Heart left ventricle (tissue), 16 donors: ENCODE measurements at regions not wholly inside any gene's neighbourhood (a gene's known extent, or its start where the extent isn't known, plus 50 kb on each side); places are given as distances from the start of the nearest gene placed in this dataset.

Experiments
- ATAC-seq, 4 donors: fragments of 200-7000 bp; cut with Tn5 transposase; one replicate each; pipeline ENCODE4 v1.9.1; 2020 to 2022; ENCODE audit warnings: moderate library complexity in 4 of 4, mild to moderate bottlenecking in 3 of 4, moderate number of reproducible peaks in 1 of 4
- DNase-seq, 5 donors: peaks; one replicate each; pipeline ENCODE4 v3.0.0-alpha.2; 2020
- H3K27ac ChIP-seq, 12 donors: fragments of 200-600 bp; sonication (generic) in 4 of 12; one replicate each; pipeline versions ENCODE4 v1.5.0 to v1.8.0; 2016 to 2022; ENCODE audit warnings: mild to moderate bottlenecking in 2 of 12
- H3K27me3 ChIP-seq, 9 donors: fragments of 200-600 bp; sonication (generic) in 2 of 9; one replicate each; pipeline versions ENCODE4 v1.5.1 to v1.8.0; 2016 to 2022; ENCODE audit warnings: mild to moderate bottlenecking in 3 of 9
- H3K36me3 ChIP-seq, 9 donors: fragments of 200-600 bp; sonication (generic) in 2 of 9; one replicate each; pipeline versions ENCODE4 v1.5.0 to v1.8.0; 2018 to 2022; ENCODE audit warnings: mild to moderate bottlenecking in 2 of 9
- H3K4me1 ChIP-seq, 12 donors: fragments of 200-600 bp; sonication (generic) in 4 of 12; one replicate each; pipeline versions ENCODE4 v1.5.0 to v1.8.0; 2016 to 2022; ENCODE audit warnings: mild to moderate bottlenecking in 3 of 12
- H3K4me3 ChIP-seq, 12 donors: fragments of 200-600 bp; sonication (generic) in 4 of 12; one replicate each; pipeline versions ENCODE4 v1.5.0 to v1.8.0; 2017 to 2022; ENCODE audit warnings: mild to moderate bottlenecking in 9 of 12, moderate library complexity in 4 of 12
- H3K9me3 ChIP-seq, 12 donors: fragments of 200-600 bp; sonication (generic) in 4 of 12; one replicate each; pipeline versions ENCODE4 v1.5.0 to v1.8.0; 2016 to 2022; ENCODE audit warnings: mild to moderate bottlenecking in 1 of 12
- CTCF ChIP-seq, 12 donors: fragments of 200-600 bp; sonication (generic) in 4 of 12; IDR thresholded peaks; one replicate each; pipeline versions ENCODE4 v1.5.0 to v1.8.0; 2018 to 2022; ENCODE audit warnings: antibody characterized with exemption in 12 of 12, mild to moderate bottlenecking in 5 of 12
- POLR2A ChIP-seq, 2 donors: fragments of 450-650 bp; IDR thresholded peaks; one replicate each; pipeline ENCODE4 v1.6.1; 2017; ENCODE audit warnings: antibody characterized with exemption in 2 of 2, mild to moderate bottlenecking in 2 of 2, moderate library complexity in 2 of 2
- WGBS, 4 donors: extraction: QIAGEN DNeasy Blood & Tissue Kit in 2 of 4; methylation state at CpG; one replicate each; pipeline versions ENCODE4 v1.1.5 to v1.1.7; 2013 to 2018; 5-methylcytosine and 5-hydroxymethylcytosine counted together
- intact Hi-C, 10 donors: fragments of 100-400 bp; cut with DNase I; formaldehyde crosslinking; loops; one replicate each; pipeline versions ENCODE4 v1.11.1 to v1.14.2; 2022
- donor health status: ischemic (EF 13 %, LVEDD 7.1; RV severe dilation, severe dysfunction).
- donor health status: healthy with polysubstance abuse.
- donor health status: DM: no; HTN: yes; CAD: no.
- donor health status: DM: no; HTN: no; CAD: no.
- donor health status: ischemic (EF 25% LVEDD 6.9; RV normal size, moderate dysfunction).
- donor health status: ischemic (EF 25% LVEDD 5.7; RV mildly dilated, moderate dysfunction).
- donor health status: healthy.
- donor health status: DM: yes; HTN: yes; CAD: no.
- donor health status: ischemic (EF 35%, LVEDD 5.7; RV mildly dilated, moderate dysfunction).
- donor health status: nonischemic (EF 11% LVEDD 7.7; RV severe dilation, severe dysfunction).
- donor health status: DM: yes; HTN: yes; CAD: no.
- donor health status: PGD.
- donor health status: ischemic (EF 29% LVEDD 5.4; RV normal size, mild dysfunction).
- donor health status: nonischemic (EF 23%, LVEDD 6.1; RV moderate dilation, normal function).

GRCh38 chr2:4674007-4674406, 970.6 kb downstream of the DCDC2C start:
- no peak for TF ChIP-seq CTCF (IDR thresholded peaks at IDR 0.05)
- no peaks in the 10 kb centered on the region for H3K9me3 ChIP-seq
- no peak for ATAC-seq
- DNase-seq = no peak
- no peak overlapping the region for H3K27ac ChIP-seq
- intact Hi-C loops = no loop called here
- H3K27me3 ChIP-seq = no peaks in the 10 kb centered on the region
- no peaks in the 10 kb centered on the region for H3K4me1 ChIP-seq
- 75 to 87% (median 82%) methylated on average over 3 to 6 of the region's 6 CpGs for WGBS, 4 donors
- H3K4me3 ChIP-seq = no peak overlapping the region
- no peaks in the 10 kb centered on the region for H3K36me3 ChIP-seq

GRCh38 chr2:4675295-4675694, 971.9 kb downstream of the DCDC2C start:
- DNase-seq (no peak), ATAC-seq (no peak)
- no peaks in the 10 kb centered on the region for H3K4me1 ChIP-seq
- H3K27ac ChIP-seq = no peak overlapping the region
- 88 to 94% (median 94%) methylated on average over 7 of the region's 7 CpGs; no CpG with 5 or more reads in 1 of the 4 donors for WGBS, 4 donors
- no peaks in the 10 kb centered on the region for H3K27me3 ChIP-seq
- no peaks in the 10 kb centered on the region for H3K9me3 ChIP-seq
- H3K36me3 ChIP-seq = no peaks in the 10 kb centered on the region
- H3K4me3 ChIP-seq = no peak overlapping the region
- intact Hi-C loops = no loop called here
- no peak for TF ChIP-seq POLR2A (IDR thresholded peaks at IDR 0.05)
- TF ChIP-seq CTCF (IDR thresholded peaks at IDR 0.05) = no peak

- WGBS, 4 donors = 54 to 77% (median 61%) methylated on average over 4 of the region's 4 CpGs
- Histone ChIP-seq H3K27ac (no peak overlapping the region), H3K36me3 (no peaks in the 10 kb centered on the region), H3K27me3 (no peaks in the 10 kb centered on the region), H3K4me3 (no peak overlapping the region), H3K4me1 (no peaks in the 10 kb centered on the region), H3K9me3 (no peaks in the 10 kb centered on the region)
- intact Hi-C loops = no loop called here
- DNase-seq = no peak
- TF ChIP-seq POLR2A (IDR thresholded peaks at IDR 0.05) (no peak), CTCF (IDR thresholded peaks at IDR 0.05) (no peak)
- ATAC-seq = no peak
Measured at GRCh38 chr2:4678927-4679326, 975.6 kb downstream of the DCDC2C start.

GRCh38 chr2:4679391-4679790, 976.0 kb downstream of the DCDC2C start:
- WGBS, 4 donors = 93 to 97% (median 95%) methylated on average over 5 of the region's 5 CpGs
- no peak for ATAC-seq
- Histone ChIP-seq H3K9me3 (no peaks in the 10 kb centered on the region), H3K27ac (no peak overlapping the region), H3K4me1 (no peaks in the 10 kb centered on the region), H3K27me3 (no peaks in the 10 kb centered on the region), H3K4me3 (no peak overlapping the region), H3K36me3 (no peaks in the 10 kb centered on the region)
- no peak for DNase-seq
- intact Hi-C loops = no loop called here
- TF ChIP-seq POLR2A (IDR thresholded peaks at IDR 0.05) = no peak
- no peak for TF ChIP-seq CTCF (IDR thresholded peaks at IDR 0.05)
